ENCODE measurements at regions not wholly inside any gene's neighbourhood (a gene's known extent, or its start where the extent isn't known, plus 50 kb on each side); places are given as distances from the start of the nearest gene placed in this dataset.

- TF ChIP-seq CTCF (IDR thresholded peaks at IDR 0.05) (no peak), POLR2AphosphoS5 (IDR thresholded peaks at IDR 0.05; ENCODE audit: insufficient read depth in 1 of 2, low read depth in 1 of 2) (no peak), POLR2A (IDR thresholded peaks at IDR 0.05) (no peak)
Observed at GRCh38 chr5:120035815-120036577, 406.6 kb downstream of the FAM170A start.
